H1 (cell line): ENCODE measurements at regions not wholly inside any gene's neighbourhood (a gene's known extent, or its start where the extent isn't known, plus 50 kb on each side); places are given as distances from the start of the nearest gene placed in this dataset.

ENCODE experiments used
- ATF3 ChIP-seq: IDR thresholded peaks from 2 replicates; pipeline ENCODE4 v1.6.1; 2011; ENCODE audit warnings: low read depth, mild to moderate bottlenecking, low read length; ENCODE audit not compliant: insufficient read depth
- NANOG ChIP-seq: IDR thresholded peaks from 2 replicates; pipeline ENCODE4 v1.6.1; 2011; ENCODE audit warnings: low read length, low read depth, mild to moderate bottlenecking, inconsistent platforms; ENCODE audit not compliant: insufficient read depth, poor library complexity, severe bottlenecking
- SP2 ChIP-seq: IDR thresholded peaks from 2 replicates; pipeline ENCODE4 v1.6.1; 2012; ENCODE audit warnings: mild to moderate bottlenecking, low read length, inconsistent platforms
- TAF1 ChIP-seq: IDR thresholded peaks from 2 replicates; pipeline ENCODE4 v1.6.1; 2011; ENCODE audit warnings: mild to moderate bottlenecking, low read depth, low read length

DNA sequence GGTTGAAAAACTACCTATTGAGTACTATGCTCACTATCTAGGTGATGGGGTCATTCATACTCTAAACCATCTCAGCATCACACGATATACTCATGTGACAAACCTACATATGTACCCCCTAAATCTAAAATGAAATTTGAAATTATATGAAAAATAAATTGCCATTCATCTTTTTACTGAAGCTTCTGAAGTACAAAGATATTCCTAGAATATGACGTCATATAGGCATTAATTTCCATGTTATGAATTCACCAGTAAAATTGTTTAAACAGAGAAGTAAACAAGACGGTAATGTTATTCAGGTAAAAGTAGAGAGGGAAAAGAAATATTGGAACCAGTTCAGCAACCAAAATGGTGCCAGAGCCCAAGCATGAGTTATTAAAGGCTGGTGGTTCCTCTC lies 173.0 kb downstream of the MRPS30 start (continued):
- TF ChIP-seq ATF3, result no peak
- no peak for TF ChIP-seq SP2
- no peak for TF ChIP-seq NANOG
- no peak for TF ChIP-seq TAF1
- TF ChIP-seq, all 59 proteins: peak for 0
